ENCODE measurements at regions not wholly inside any gene's neighbourhood (a gene's known extent, or its start where the extent isn't known, plus 50 kb on each side); places are given as distances from the start of the nearest gene placed in this dataset.

- no peak for TF ChIP-seq CTCF (IDR thresholded peaks at IDR 0.05)
- TF ChIP-seq POLR2AphosphoS5 (IDR thresholded peaks at IDR 0.05; ENCODE audit: insufficient read depth in 1 of 2, low read depth in 1 of 2), result no peak
- no peak for TF ChIP-seq POLR2A (IDR thresholded peaks at IDR 0.05)
Measured at GRCh38 chr13:105595471-105595870, 940.0 kb downstream of the EFNB2 start.

Measured in vagina (tissue), 2 donors.